Skeletal muscle cell (primary cell): ENCODE measurements at regions not wholly inside any gene's neighbourhood (a gene's known extent, or its start where the extent isn't known, plus 50 kb on each side); places are given as distances from the start of the nearest gene placed in this dataset.

Experiments
- DNase-seq: peaks from one replicate; pipeline ENCODE4 v3.0.0-alpha.2; 2010; ENCODE audit warnings: low read depth
- H3K4me3 ChIP-seq: 2 replicates; pipeline ENCODE4 v1.5.1; 2011; ENCODE audit warnings: low read depth, mild to moderate bottlenecking, control low read depth, low read length, moderate library complexity

DNA sequence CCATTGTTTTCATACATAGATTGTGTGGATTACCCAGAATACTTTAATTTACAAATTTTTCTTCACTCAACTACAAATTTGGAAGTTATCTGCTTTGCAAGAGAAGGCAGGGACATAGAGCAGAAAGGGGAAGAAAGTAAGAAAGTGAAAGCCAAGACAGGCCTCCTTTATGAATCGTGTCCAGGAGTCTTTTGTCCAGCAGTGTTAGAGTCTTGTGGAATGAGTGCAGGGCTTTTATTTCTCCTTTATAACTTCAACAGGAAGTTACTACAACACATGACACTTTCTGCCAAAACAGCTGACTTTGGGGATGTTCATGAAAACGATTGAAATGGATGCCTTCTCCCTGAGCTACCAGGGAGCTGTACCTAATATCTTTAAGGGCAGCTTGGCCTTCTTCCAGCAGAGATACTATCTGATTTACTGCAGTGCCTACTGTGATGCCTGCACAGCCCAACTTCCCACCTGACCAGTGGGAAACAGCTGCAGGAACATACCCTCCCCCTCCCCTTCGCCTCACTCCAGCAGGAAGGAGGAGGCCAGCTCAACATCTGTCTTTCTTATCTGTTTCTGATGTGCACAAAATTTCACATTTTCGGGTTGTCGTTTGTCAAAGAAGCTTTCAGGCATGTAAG, 557.7 kb upstream of the SLIT2 start:
- no peak for DNase-seq
- H3K4me3 ChIP-seq, result no peak overlapping the region

DNA sequence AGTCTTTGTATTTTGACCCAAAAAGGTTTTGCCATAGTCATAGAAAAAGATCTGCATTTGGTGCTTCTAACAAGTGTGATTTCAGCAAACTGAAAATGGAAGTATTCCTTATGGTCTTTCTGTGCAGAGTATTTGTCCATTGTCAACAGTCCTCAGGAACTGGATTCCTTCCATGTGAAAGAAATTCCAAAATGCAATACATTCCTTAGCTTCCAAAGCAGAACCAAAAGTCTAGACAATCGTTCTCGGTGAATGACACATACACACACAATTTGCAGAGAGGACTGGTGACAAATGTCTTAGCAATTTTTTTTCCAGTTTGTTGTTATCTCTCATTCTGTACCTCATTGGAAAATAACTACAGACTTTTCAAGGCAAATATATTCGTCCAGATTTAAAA, 562.2 kb upstream of the SLIT2 start:
- no peak overlapping the region for H3K4me3 ChIP-seq
- DNase-seq, result peak; percentile 32

DNA sequence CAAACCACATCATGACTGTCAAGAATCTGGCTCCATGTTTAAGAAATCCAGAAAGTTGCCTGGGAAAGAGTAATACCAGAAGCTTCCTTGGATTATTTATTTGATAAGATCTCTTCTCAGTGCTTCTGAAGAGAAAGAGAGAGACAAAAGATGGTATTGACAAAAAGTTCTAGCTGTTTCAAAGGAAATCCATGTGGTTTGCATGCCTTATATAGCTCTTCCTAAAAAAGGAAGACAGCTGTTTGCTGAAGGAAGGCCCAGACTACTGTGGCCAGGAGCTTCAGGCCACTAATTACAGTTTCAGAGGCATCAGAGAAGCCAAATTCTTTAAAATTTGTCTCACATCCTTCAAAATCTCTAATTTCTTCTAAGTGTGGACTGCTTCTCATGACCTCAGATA, 565.2 kb upstream of the SLIT2 start:
- no peak overlapping the region for H3K4me3 ChIP-seq

DNA sequence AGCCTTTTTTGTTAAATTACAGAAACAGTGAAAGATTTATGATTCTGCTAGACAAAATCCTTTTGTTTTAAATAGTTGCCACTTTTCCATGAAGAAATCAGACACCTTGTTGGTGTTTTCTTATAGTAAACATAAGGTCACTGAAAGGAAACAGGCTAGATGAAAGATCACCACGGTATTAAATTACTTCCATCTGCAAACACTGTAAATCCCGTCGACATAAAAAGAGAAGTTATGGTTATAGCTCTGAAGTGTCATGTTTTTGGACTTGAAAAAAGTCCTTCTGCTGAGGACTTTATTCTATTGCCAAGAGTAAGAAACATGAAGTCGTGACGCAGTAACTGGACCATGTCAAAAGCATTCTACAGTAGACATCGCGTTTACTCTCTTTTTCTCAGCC, 567.6 kb upstream of the SLIT2 start:
- DNase-seq, result no peak
- H3K4me3 ChIP-seq, result no peak overlapping the region

More for the DNA sequence above, 565.2 kb upstream of the SLIT2 start:
- DNase-seq, result no peak

DNA sequence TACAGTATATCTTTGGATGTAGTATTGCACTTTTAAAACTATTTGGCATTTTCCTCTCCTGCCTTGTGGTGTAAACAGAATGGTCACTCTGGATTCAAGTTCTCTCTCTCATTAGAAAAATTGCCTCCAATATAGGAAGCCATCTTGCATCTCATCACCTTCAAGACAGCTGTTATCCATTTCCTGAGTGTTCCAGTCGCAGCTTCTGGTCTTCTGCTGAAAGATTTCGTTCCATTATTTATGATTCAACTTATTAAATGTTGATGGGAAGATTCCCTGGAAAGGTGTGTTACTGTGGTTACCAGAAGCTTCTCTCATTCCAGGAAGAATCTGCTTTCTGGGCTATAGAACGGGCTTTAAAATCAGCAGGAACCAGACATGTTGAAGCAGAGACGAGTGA, 568.3 kb upstream of the SLIT2 start:
- no peak overlapping the region for H3K4me3 ChIP-seq
- no peak for DNase-seq

DNA sequence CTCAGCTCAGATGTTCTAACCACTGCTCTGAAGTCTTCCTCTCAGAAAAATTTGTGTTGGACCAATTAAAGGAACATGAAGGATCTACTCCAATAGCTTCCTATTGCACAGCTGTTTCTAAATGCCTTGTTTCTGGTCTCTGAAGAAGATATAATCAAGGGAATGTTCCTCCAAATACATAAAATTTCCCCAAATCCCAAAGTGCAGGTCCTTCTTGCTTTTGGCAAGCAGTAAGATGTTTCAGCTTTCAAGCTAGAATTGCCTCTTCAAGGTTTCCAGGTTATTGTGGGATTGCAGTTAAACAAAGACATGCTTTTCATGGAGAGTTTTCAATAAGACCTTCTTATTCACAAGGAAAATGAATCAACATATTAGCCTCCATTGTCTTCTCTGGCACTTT, 574.5 kb upstream of the SLIT2 start:
- no peak overlapping the region for H3K4me3 ChIP-seq
- no peak for DNase-seq

DNA sequence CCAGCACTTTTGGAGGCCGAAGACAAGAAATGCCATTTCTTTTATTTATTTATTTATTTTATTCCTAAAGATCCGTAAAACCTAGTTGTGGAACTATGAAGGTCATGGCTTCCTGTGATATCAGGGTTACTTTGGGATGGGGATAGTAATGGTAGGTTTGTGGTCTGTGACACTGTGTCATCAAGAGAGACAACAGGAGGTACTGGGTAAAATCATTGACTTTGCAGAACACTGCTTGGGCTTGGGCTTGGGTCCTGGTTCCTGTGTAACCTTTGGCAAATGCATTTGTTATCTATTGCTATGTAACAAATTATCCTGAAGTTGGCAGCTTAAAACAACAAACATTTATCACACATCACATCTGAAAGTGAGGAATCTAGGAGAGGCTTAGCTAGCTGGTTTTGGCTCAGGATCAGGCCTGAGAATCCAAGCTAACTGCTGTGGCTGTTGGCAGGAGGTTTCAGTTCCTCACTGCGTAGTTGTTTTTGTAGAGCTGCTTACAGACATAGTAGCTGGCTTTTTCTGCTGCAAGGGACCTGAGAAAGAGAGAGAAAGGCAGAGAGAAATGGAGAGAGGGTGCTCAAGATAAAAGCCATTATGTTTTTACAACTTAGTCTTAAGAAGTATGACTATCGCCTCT, 576.4 kb upstream of the SLIT2 start:
- peak; percentile 23 for DNase-seq
- no peak overlapping the region for H3K4me3 ChIP-seq

DNA sequence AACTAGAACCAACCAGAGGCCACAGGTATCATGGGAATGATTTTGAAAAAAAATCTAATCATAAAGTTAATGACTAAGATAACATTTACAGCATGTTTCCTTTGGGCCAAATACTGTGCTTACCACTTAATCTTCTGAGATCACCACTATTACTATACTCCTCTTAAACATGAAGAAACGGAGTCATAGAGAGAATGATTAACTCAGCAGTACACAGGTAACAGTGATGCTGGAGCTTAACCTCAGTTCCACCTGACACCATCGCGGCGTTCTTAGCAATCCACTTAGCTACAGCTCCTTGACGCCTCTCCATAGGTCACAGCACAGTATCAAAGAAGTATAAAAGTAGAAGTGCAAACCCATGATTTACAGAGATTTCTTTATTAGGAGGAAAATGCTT, 592.6 kb upstream of the SLIT2 start:
- H3K4me3 ChIP-seq, result no peak overlapping the region
- no peak for DNase-seq

DNA sequence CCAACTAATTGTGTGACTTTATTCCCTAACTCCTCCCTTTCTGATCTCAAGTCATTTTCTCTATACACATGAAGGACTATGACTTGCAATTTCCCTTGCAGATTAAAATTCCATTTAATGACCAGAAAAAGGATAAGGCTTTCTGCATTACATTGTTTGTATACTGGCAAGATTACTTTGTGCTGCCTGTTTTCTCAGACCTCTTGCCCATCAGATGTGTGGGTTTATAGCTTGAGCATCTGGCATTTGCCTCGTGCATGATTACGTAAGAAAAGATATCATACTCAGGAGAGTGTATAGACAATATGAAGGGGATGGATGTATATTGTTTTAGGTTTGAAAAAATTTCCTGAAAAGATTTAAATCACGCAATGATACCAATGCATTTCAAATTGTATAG, 593.8 kb upstream of the SLIT2 start:
- no peak overlapping the region for H3K4me3 ChIP-seq
- DNase-seq, result no peak

DNA sequence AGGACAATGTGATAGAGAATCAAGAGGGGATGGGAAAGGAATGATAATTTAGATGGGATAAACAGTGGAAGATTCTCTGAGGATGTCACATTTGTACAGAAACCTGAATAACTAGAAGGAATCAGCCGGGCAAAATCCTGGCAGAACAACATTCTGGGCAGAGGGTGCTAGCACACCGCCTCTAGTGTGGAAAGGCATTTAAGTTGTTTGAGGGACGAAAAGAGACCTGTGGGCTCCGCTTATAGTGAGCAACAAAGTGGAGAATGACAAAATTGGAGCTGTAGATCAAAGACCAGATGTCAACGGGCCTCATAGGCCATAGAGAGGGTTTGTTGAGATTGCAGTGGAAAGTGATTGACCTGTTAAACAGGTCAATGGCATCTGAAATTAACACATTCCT, 596.0 kb upstream of the SLIT2 start:
- no peak overlapping the region for H3K4me3 ChIP-seq
- DNase-seq, result no peak

DNA sequence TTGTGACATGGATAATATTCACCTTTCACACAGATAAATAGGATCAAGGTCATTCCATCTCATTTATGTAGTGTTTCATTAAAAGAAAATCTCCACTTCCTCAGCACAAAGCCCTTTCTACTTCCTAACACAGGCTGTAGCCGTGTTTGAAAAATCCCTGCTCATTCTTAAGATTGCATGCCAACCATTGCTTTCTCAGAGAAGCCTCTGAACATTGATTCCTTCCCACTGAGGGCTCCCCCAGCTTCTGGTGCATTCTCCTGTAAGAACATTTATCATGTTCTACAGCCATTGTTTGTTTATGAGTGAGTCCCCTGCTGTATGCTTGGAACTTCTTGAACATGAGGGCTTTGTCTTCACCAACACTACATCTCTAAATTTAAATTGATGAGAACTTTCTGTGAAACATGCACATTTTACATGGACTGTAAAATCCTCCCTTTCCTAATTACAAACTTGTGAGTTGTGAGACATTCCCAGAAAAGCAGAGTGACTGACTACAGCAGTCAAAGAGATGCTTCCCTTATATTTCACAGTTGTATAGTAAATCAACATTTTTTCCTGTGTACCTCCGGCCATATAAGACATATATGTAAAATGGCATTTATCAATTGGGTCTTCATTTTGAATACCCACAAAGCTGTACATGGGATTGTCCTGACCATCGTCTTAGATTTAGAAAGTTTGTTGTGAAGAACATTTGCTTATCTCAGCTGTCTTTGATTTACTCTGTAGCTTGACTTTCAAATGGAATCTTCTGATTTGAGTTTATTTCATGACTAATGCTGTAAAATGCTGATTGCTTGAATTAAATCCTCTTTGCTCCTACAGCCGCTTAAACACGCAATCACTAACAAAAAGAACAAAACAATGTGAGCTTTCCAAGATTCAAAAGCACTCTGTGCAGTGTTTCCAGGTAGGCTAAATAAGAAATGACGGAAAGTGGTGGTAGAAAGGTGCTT, 600.5 kb upstream of the SLIT2 start:
- no peak overlapping the region for H3K4me3 ChIP-seq
- DNase-seq, result no peak

DNA sequence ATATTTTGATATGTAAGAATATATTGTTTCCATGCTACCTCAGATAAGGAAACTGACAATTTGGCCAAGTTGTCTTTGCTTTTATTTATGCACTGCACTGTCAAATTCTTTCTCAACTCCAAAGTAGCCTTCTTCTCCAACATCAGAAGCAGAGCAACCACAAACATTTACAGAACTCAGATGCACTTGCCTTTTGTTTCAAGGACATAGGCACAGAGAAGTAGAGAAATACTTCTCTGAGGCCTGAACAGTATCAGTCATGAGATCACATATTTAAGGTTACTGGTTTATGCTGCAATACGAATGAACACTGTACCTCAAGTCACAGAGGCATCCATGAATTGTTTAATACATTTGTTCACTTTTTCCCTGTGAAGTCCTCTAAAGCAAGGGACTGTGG, 606.1 kb upstream of the SLIT2 start:
- no peak overlapping the region for H3K4me3 ChIP-seq
- no peak for DNase-seq

DNA sequence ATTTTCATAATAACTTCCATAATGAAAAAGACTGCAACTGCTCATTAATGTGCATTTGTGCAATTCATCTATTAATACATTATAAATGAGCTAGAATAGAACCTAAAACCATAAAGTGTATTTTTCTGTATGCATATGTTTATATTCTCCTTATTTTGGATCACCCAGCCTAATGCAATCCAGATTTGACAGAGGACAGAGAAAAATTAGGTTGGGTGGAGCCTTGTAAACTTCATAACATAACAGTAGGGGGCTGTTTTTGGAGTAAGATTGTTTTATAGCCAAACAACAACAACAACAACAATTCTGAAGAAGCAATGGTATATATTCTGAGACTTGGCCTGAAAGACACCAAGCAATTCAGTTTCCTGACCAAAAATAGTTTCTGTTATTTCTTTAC, 615.3 kb upstream of the SLIT2 start:
- H3K4me3 ChIP-seq, result no peak overlapping the region
- no peak for DNase-seq

DNA sequence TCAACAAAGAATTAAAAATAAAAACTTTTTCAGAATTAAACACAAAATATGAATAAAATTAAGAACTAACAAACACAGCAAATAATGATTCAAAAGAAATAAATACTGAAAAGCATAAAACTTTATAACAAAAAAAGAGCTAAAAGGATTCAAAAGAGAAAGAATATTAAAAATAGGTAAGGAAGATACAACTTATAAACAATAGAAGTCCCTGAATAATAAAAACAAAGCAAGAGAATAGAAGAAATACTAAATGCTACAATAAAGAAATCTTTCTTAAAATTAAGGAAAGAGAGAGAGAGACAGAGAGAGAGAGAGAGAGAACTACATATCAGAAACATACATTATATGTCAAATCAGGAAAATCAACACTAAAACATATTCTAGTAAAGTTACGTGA, 619.9 kb upstream of the SLIT2 start:
- DNase-seq, result no peak
- no peak overlapping the region for H3K4me3 ChIP-seq

DNA sequence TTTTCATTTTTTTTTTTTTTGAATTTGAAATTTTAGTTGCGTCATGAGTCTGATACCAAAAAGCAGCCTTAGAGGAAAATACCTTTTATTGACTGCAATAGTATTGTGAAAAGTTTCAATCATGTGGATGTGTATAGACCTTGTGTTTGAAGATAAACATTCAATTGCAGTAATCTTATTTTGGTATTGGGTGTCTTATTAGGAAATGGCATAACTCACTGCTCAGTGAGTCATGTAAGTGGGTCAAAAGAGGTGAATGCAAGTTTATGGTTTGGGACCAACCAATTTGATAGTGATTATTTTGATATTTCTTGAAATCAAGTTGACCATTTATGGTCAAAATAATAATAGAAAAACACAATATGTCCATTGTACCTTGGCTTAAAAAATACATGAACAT, 627.8 kb upstream of the SLIT2 start:
- DNase-seq, result no peak

DNA sequence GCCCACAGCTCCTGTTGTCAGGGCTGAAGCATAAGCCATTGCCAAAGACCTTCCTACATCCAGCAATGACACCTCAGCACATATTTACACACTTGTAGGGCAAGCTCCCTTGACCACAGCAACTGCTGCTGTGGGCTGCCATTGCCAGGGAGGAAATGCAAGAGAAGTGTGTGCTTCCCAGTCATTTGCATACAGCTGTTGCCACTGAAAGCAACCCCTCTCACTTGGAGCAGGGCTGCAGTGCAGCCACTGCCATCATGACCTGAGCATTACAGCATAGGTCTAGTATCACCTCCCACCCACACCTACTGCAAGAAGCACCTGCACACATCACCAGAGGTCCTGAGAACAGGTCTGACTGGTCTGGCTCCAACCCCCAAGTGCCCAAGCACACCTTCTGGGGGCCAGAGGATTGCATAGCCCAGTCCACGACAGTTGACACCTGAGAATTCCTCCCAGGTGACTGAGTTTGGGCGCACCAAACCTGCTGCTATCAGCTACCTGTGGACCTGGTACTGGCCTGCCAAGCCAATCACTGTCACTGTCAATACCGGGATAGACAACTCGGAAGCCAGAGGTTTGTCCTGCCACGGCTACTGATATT, 636.5 kb upstream of the SLIT2 start:
- H3K4me3 ChIP-seq, result no peak overlapping the region

More for the DNA sequence above, 627.8 kb upstream of the SLIT2 start:
- no peak overlapping the region for H3K4me3 ChIP-seq

DNA sequence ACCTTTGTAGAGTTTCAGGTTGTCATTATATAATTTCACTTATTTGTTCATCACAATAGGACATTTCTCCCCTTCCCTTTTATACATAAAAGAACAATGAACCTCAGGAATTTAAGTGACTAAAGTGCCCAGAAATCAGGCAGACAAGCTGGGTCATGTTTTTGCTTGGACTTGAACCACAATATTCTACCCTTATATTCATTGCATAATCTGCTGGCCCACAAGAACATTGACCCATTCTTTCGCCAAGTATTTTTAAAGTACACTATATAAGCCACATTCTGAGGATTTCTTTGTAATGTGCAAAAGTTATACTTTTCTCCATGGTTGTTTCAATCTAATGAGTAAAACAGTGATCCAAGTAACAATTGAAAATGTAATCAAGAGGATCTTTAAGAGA, 637.5 kb upstream of the SLIT2 start:
- DNase-seq, result no peak
- no peak overlapping the region for H3K4me3 ChIP-seq

More for the DNA sequence above, 636.5 kb upstream of the SLIT2 start:
- DNase-seq, result no peak

DNA sequence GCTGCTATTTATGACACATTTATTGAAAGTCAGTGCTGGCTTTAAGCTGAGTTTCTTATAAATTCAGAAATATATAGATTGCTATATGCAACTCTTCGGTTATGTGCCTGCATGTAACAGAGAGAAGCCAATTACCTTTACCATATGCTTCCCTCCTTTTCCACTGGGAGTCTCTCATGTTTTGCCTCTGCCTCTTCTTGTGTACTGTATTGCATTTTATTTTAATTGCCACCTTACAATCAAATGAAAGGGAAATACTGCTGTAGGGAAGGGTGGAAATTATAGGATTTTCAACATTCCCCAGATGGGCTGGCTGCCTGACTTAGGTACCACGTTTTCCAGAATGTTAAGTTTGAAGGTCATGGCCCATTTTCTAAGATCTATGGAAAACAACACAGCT, 655.4 kb upstream of the SLIT2 start:
- no peak for DNase-seq
- no peak overlapping the region for H3K4me3 ChIP-seq

DNA sequence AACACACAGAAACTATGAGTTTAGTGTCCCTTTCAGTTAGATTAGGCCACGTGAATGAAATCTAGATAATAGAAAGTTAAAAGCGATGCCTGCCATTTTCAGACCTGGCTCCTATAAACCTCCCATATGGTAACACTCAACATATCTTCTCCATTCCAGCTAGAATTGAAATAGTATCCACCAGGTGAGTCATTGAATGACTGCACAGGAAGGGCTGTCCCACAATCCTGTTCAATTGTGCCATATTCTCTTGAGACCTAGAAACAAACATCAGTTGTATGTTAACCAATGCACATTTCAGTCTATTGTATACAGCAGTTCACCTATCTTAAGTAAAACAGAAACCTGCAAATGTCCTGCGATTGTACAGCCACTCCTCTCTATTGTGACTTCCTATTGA, 659.3 kb upstream of the SLIT2 start:
- DNase-seq, result no peak
- H3K4me3 ChIP-seq, result no peak overlapping the region
